Hepatic stellate cell (primary cell): ENCODE measurements at regions not wholly inside any gene's neighbourhood (a gene's known extent, or its start where the extent isn't known, plus 50 kb on each side); places are given as distances from the start of the nearest gene placed in this dataset.
A peak's percentile ranks its signal among the peaks of the same experiment; 100 is the strongest.

Source experiments
- DNase-seq: peaks from one replicate; pipeline ENCODE4 v3.0.0; 2011; ENCODE audit warnings: low spot score

GRCh38 chr6:104573350-104573749 lies 286.4 kb downstream of the HACE1 start:
- DNase-seq: no peak

- no peak for DNase-seq
These were observed 286.8 kb downstream of the HACE1 start for GRCh38 chr6:104572901-104573300.

GRCh38 chr6:104566411-104566810 lies 293.3 kb downstream of the HACE1 start:
- no peak for DNase-seq

- DNase-seq: no peak
These were observed 296.4 kb downstream of the HACE1 start for GRCh38 chr6:104563306-104563705.

GRCh38 chr6:104559435-104560202 lies 300.1 kb downstream of the HACE1 start:
- DNase-seq: no peak

GRCh38 chr6:104558746-104559145 lies 301.0 kb downstream of the HACE1 start:
- no peak for DNase-seq

GRCh38 chr6:104548297-104548696 lies 311.4 kb downstream of the HACE1 start:
- DNase-seq: no peak

GRCh38 chr6:104541411-104541810 lies 318.3 kb downstream of the HACE1 start:
- DNase-seq: no peak

- peak; percentile 8 for DNase-seq
These were observed 319.0 kb downstream of the HACE1 start for GRCh38 chr6:104540743-104541142.

- no peak for DNase-seq
These were observed 320.5 kb downstream of the HACE1 start for GRCh38 chr6:104539173-104539572.

- no peak for DNase-seq
These were observed 321.8 kb downstream of the HACE1 start for GRCh38 chr6:104537872-104538271.

GRCh38 chr6:104537180-104537579 lies 322.5 kb downstream of the HACE1 start:
- DNase-seq: peak; percentile 14

- no peak for DNase-seq
These were observed 327.3 kb downstream of the HACE1 start for GRCh38 chr6:104532462-104532861.

GRCh38 chr6:104531646-104532045 lies 328.1 kb downstream of the HACE1 start:
- DNase-seq: no peak

GRCh38 chr6:104527761-104528415 lies 331.8 kb downstream of the HACE1 start:
- DNase-seq: no peak

- DNase-seq: no peak
These were observed 332.4 kb downstream of the HACE1 start for GRCh38 chr6:104527311-104527710.

- no peak for DNase-seq
These were observed 333.3 kb downstream of the HACE1 start for GRCh38 chr6:104526376-104526775.

- peak; percentile 60 for DNase-seq
These were observed 333.9 kb downstream of the HACE1 start for GRCh38 chr6:104525677-104526322.

- DNase-seq: no peak
These were observed 337.2 kb downstream of the HACE1 start for GRCh38 chr6:104522533-104522932.

- DNase-seq: no peak
These were observed 338.5 kb downstream of the HACE1 start for GRCh38 chr6:104521176-104521575.

GRCh38 chr6:104519566-104519965 lies 340.2 kb downstream of the HACE1 start:
- no peak for DNase-seq

- no peak for DNase-seq
These were observed 350.4 kb downstream of the HACE1 start for GRCh38 chr6:104509355-104509754.

GRCh38 chr6:104506429-104506828 lies 353.3 kb downstream of the HACE1 start:
- no peak for DNase-seq
